IMR-90 (cell line): ENCODE measurements at regions not wholly inside any gene's neighbourhood (a gene's known extent, or its start where the extent isn't known, plus 50 kb on each side); places are given as distances from the start of the nearest gene placed in this dataset.

Experiments used
- ATAC-seq: fragments of 200-7000 bp; cut with Tn5 transposase; 2 replicates; pipeline ENCODE4 v1.9.1; 2020; ENCODE audit warnings: low read depth, mild to moderate bottlenecking, moderate library complexity
- BruUV-seq: library from RNA; stranded (reverse); fragments of 400-500 nt; replicated peaks from 2 replicates; lab custom pipeline; 2021; lab: Mats Ljungman, UMichigan
- CTCF ChIA-PET: fragments of 300-600 bp; formaldehyde crosslinking; extraction: SDS; loops from one replicate; lab custom pipeline; 2021; ENCODE audit warnings: antibody characterized with exemption; lab: Yijun Ruan, JAX
- POLR2A ChIA-PET: fragments of 300-600 bp; sonication (Branson Sonifier 250); formaldehyde crosslinking; loops from one replicate; lab custom pipeline; 2022; ENCODE audit warnings: antibody characterized with exemption; ENCODE audit not compliant: unreplicated experiment; lab: Charles Lee
- DNase-seq: peaks from one replicate; pipeline ENCODE4 v3.0.0; 2013
- H2AFZ ChIP-seq: replicated peaks from 2 replicates; pipeline ENCODE3; 2013; ENCODE audit warnings: low read length, mild to moderate bottlenecking; ENCODE audit not compliant: poor library complexity
- H2AK5ac ChIP-seq: 2 replicates; pipeline ENCODE4 v1.6.1; 2013; ENCODE audit warnings: low read depth, low read length, inconsistent platforms
- H2AK9ac ChIP-seq: replicated peaks from 2 replicates; pipeline ENCODE3; 2013; ENCODE audit warnings: mild to moderate bottlenecking, low read depth, low read length, moderate library complexity; ENCODE audit not compliant: poor library complexity
- H2BK120ac ChIP-seq: 2 replicates; pipeline ENCODE4 v1.6.1; 2013; ENCODE audit warnings: low read depth, low read length, inconsistent platforms
- H2BK15ac ChIP-seq: 3 replicates; pipeline ENCODE4 v1.6.1; 2013; ENCODE audit warnings: low read depth, low read length, inconsistent platforms
- H2BK20ac ChIP-seq: 2 replicates; pipeline ENCODE4 v1.6.1; 2013; ENCODE audit warnings: low read depth, mild to moderate bottlenecking, inconsistent platforms, low read length, moderate library complexity
- H2BK5ac ChIP-seq: 2 replicates; pipeline ENCODE4 v1.6.1; 2013; ENCODE audit warnings: mild to moderate bottlenecking, low read depth, low read length, inconsistent platforms; ENCODE audit not compliant: poor library complexity, severe bottlenecking
- H3K14ac ChIP-seq: replicated peaks from 2 replicates; pipeline ENCODE4 v1.6.1; 2013; ENCODE audit warnings: low read depth, low read length, inconsistent platforms
- H3K18ac ChIP-seq: 2 replicates; pipeline ENCODE4 v1.6.1; 2013; ENCODE audit warnings: low read depth, low read length, control low read depth
- H3K23ac ChIP-seq: 2 replicates; pipeline ENCODE4 v1.6.1; 2013; ENCODE audit warnings: low read depth, low read length, inconsistent platforms
- H3K27ac ChIP-seq: 2 replicates; pipeline ENCODE4 v1.5.1; 2013; ENCODE audit warnings: mild to moderate bottlenecking, control low read depth, low read length; ENCODE audit not compliant: insufficient read depth
- H3K27me3 ChIP-seq: 2 replicates; pipeline ENCODE4 v1.6.1; 2013; ENCODE audit warnings: low read length; ENCODE audit not compliant: control insufficient read depth, insufficient read depth
- H3K36me3 ChIP-seq: 2 replicates; pipeline ENCODE4 v1.6.1; 2013; ENCODE audit warnings: low read length, mixed read lengths; ENCODE audit not compliant: control insufficient read depth, insufficient read depth
- H3K4ac ChIP-seq: 2 replicates; pipeline ENCODE4 v1.6.1; 2013; ENCODE audit warnings: low read depth, low read length, inconsistent platforms
- H3K4me1 ChIP-seq: 2 replicates; pipeline ENCODE4 v1.6.1; 2013; ENCODE audit warnings: low read length, mixed read lengths; ENCODE audit not compliant: control insufficient read depth, insufficient read depth
- H3K4me2 ChIP-seq: 2 replicates; pipeline ENCODE4 v1.6.1; 2013; ENCODE audit warnings: low read depth, mild to moderate bottlenecking, control low read depth, low read length, moderate library complexity
- H3K4me3 ChIP-seq: 2 replicates; pipeline ENCODE4 v1.5.1; 2013; ENCODE audit warnings: low read depth, mild to moderate bottlenecking, control low read depth, low read length, moderate library complexity; ENCODE audit not compliant: insufficient read depth
- H3K56ac ChIP-seq: 2 replicates; pipeline ENCODE4 v1.6.1; 2013; ENCODE audit warnings: low read length, inconsistent platforms; ENCODE audit not compliant: insufficient read depth; ENCODE audit errors: extremely low read depth
- H3K79me1 ChIP-seq, 2 experiments: 2 replicates each; pipeline ENCODE4 v1.6.1; 2013; ENCODE audit warnings: low read length in 2 of 2, inconsistent platforms in 1 of 2, low read depth in 1 of 2
- H3K9ac ChIP-seq: 2 replicates; pipeline ENCODE4 v1.6.1; 2013; ENCODE audit warnings: low read depth, low read length, control low read depth
- H3K9me1 ChIP-seq: 2 replicates; pipeline ENCODE4 v1.6.1; 2013; ENCODE audit warnings: low read length, inconsistent platforms; ENCODE audit not compliant: insufficient read depth
- H3K9me3 ChIP-seq: 2 replicates; pipeline ENCODE4 v1.6.1; 2013; ENCODE audit warnings: low read length; ENCODE audit not compliant: control insufficient read depth, insufficient read depth
- H4K20me1 ChIP-seq: 2 replicates; pipeline ENCODE4 v1.6.1; 2013; ENCODE audit warnings: low read length, inconsistent platforms; ENCODE audit not compliant: insufficient read depth
- H4K5ac ChIP-seq: 2 replicates; pipeline ENCODE4 v1.6.1; 2013; ENCODE audit warnings: mild to moderate bottlenecking, low read depth, low read length, control low read depth
- H4K8ac ChIP-seq, 2 experiments: 2 replicates each; pipeline ENCODE4 v1.6.1; 2013; ENCODE audit warnings: low read depth in 2 of 2, low read length in 2 of 2, control low read depth in 1 of 2, inconsistent platforms in 1 of 2
- H4K91ac ChIP-seq: 2 replicates; pipeline ENCODE4 v1.6.1; 2013; ENCODE audit warnings: low read depth, low read length, inconsistent platforms; ENCODE audit not compliant: insufficient read depth
- BHLHE40 ChIP-seq: fragments of 150-350 bp; IDR thresholded peaks from 2 replicates; pipeline ENCODE4 v1.6.1; 2016; ENCODE audit warnings: mild to moderate bottlenecking, low read depth, low read length
- CEBPB ChIP-seq: IDR thresholded peaks from 2 replicates; pipeline ENCODE4 v1.6.1; 2012; ENCODE audit warnings: low read depth, low read length, improper control_type of control experiment
- CHD1 ChIP-seq: IDR thresholded peaks from 2 replicates; pipeline ENCODE4 v1.6.1; 2012; ENCODE audit warnings: low read depth, low read length, improper control_type of control experiment
- FOS ChIP-seq: fragments of 150-350 bp; IDR thresholded peaks from 2 replicates; pipeline ENCODE4 v1.6.1; 2016; ENCODE audit warnings: low read depth, low read length
- MAFK ChIP-seq: IDR thresholded peaks from 2 replicates; pipeline ENCODE4 v1.6.1; 2012; ENCODE audit warnings: low read depth, low read length, improper control_type of control experiment
- MAZ ChIP-seq: IDR thresholded peaks from 2 replicates; pipeline ENCODE4 v1.6.1; 2012; ENCODE audit warnings: low read depth, mild to moderate bottlenecking, low read length, improper control_type of control experiment, moderate library complexity, borderline replicate concordance
- MXI1 ChIP-seq: IDR thresholded peaks from 2 replicates; pipeline ENCODE4 v1.6.1; 2012; ENCODE audit warnings: low read depth, mild to moderate bottlenecking, low read length, moderate library complexity, borderline replicate concordance
- NFE2L2 ChIP-seq: fragments of 150-350 bp; IDR thresholded peaks from 2 replicates; pipeline ENCODE4 v1.6.1; 2016; ENCODE audit warnings: low read depth, mild to moderate bottlenecking, low read length
- POLR2A ChIP-seq: IDR thresholded peaks from 2 replicates; pipeline ENCODE4 v1.6.1; 2012; ENCODE audit warnings: mild to moderate bottlenecking, low read depth, low read length
- RAD21 ChIP-seq: IDR thresholded peaks from 2 replicates; pipeline ENCODE4 v1.6.1; 2012; ENCODE audit warnings: low read length, improper control_type of control experiment
- RCOR1 ChIP-seq: IDR thresholded peaks from 2 replicates; pipeline ENCODE4 v1.6.1; 2012; ENCODE audit warnings: mild to moderate bottlenecking, low read length, improper control_type of control experiment; ENCODE audit not compliant: insufficient replicate concordance
- RFX5 ChIP-seq: IDR thresholded peaks from 2 replicates; pipeline ENCODE4 v1.8.0; 2012; ENCODE audit warnings: low read depth, mild to moderate bottlenecking, low read length, moderate library complexity
- SMC3 ChIP-seq: fragments of 150-350 bp; IDR thresholded peaks from 2 replicates; pipeline ENCODE4 v1.6.1; 2016; ENCODE audit warnings: low read depth, mild to moderate bottlenecking, antibody characterized with exemption, low read length, moderate library complexity
- WGBS, 2 experiments: methylation state at CpG; one replicate each; pipeline versions ENCODE4 v1.1.5 to v1.1.7; 2013; ENCODE audit warnings: missing lambda C conversion rate in 2 of 2; ENCODE audit not compliant: insufficient read length in 1 of 2; ENCODE audit errors: extremely low coverage in 2 of 2; 5-methylcytosine and 5-hydroxymethylcytosine counted together
- dilution Hi-C: fragments of 300-500 bp; cut with HindIII; formaldehyde crosslinking; loops from one replicate; pipeline ENCODE4 v1.14.3; 2018; ENCODE audit warnings: low sequenced_read_pairs; ENCODE audit not compliant: unreplicated experiment
- in situ Hi-C: fragments of 300-500 bp; cut with MboI; formaldehyde crosslinking; loops from 3 replicates; pipeline ENCODE4 v1.14.3; 2019; ENCODE audit warnings: low sequenced_read_pairs, inconsistent platforms, mixed read lengths
- intact Hi-C: fragments of 100-400 bp; cut with micrococcal nuclease; formaldehyde crosslinking; loops from 2 replicates; pipeline ENCODE4 v1.10.0; 2022
- TF ChIP-seq, protein P1 (sequence below): conservative IDR thresholded peaks from 2 replicates; pipeline ENCODE4 v1.5.1; 2012; ENCODE audit warnings: mild to moderate bottlenecking, low read depth, low read length, improper control_type of control experiment
- TF ChIP-seq, protein P2 (sequence below): fragments of 150-350 bp; IDR thresholded peaks from 2 replicates; pipeline ENCODE4 v1.6.1; 2016; ENCODE audit warnings: low read depth, mild to moderate bottlenecking, low read length, moderate library complexity, borderline replicate concordance
- TF ChIP-seq, protein P3 (sequence below): fragments of 150-350 bp; IDR thresholded peaks from 2 replicates; pipeline ENCODE4 v1.6.1; 2017; ENCODE audit warnings: mild to moderate bottlenecking, antibody characterized with exemption, low read length, low read depth

DNA sequence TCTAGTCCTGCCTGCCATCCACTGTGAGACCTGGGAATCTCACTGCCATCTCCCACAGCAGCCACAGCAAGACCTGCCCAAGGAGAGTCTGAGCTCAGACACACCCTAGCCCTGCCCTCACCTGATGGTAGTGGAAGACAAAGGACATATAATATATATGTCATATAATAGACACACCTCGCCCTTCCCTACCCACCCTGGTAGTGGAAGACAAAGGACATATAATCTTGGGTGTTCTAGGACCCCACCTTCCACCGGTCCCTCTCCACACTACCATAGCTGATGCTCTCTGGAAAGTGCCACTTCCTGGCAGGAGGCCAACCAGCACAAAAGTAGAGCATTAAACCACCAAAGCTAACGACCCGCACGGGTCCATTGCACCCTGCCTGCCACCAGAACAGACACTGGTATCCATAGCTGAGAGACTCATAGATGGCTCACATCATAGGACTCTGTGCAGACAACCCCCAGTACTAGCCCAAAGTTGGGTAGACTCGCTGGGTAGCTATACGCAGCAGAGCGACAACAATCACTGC lies 545.6 kb downstream of the CAAP1 start:
- Histone ChIP-seq H3K4me2 (no peak overlapping the region), H2BK5ac (no peak overlapping the region), H3K9ac (no peak overlapping the region), H3K36me3 (no peaks in the 10 kb centered on the region), H3K23ac (no peak overlapping the region), H3K4me1 (no peaks in the 10 kb centered on the region), H3K4me3 (no peak overlapping the region), H2BK20ac (no peak overlapping the region), H2BK15ac (no peak overlapping the region), H2AFZ (no peak overlapping the region), H4K20me1 (no peaks in the 10 kb centered on the region), H4K5ac (no peak overlapping the region), H2AK9ac (no peak overlapping the region), H3K14ac (no peak overlapping the region), H3K9me1 (no peaks in the 10 kb centered on the region), H3K18ac (no peak overlapping the region), H3K27ac (no peak overlapping the region), H4K8ac (no peak overlapping the region), H3K9me3 (no peaks in the 10 kb centered on the region), H2BK120ac (no peak overlapping the region), H3K56ac (no peak overlapping the region), H3K4ac (no peak overlapping the region), H4K91ac (no peak overlapping the region), H2AK5ac (no peak overlapping the region), H3K79me1 (no peaks in the 10 kb centered on the region), H3K27me3 (no peaks in the 10 kb centered on the region)
- ATAC-seq = no peak
- ChIA-PET POLR2A (no interaction called here), CTCF (interaction anchor here (0.6 kb wide), 1 partner anchor 116 kb away, joined by 7 read pairs; no protein-coding TSS in a partner anchor)
- intact Hi-C loops = no loop called here
- DNase-seq = no peak
- in situ Hi-C loops = no loop called here
- WGBS, 2 experiments = no CpG with 5 or more reads among the region's 8 CpGs
- BruUV-seq = no TSS peak
- TF ChIP-seq MXI1 (no peak), MAZ (no peak), POLR2A (no peak), CEBPB (no peak), RFX5 (no peak), RCOR1 (no peak), MAFK (no peak), CHD1 (no peak), NFE2L2 (no peak), BHLHE40 (no peak), RAD21 (no peak), FOS (no peak), SMC3 (no peak)
- TF ChIP-seq, protein P1, sequence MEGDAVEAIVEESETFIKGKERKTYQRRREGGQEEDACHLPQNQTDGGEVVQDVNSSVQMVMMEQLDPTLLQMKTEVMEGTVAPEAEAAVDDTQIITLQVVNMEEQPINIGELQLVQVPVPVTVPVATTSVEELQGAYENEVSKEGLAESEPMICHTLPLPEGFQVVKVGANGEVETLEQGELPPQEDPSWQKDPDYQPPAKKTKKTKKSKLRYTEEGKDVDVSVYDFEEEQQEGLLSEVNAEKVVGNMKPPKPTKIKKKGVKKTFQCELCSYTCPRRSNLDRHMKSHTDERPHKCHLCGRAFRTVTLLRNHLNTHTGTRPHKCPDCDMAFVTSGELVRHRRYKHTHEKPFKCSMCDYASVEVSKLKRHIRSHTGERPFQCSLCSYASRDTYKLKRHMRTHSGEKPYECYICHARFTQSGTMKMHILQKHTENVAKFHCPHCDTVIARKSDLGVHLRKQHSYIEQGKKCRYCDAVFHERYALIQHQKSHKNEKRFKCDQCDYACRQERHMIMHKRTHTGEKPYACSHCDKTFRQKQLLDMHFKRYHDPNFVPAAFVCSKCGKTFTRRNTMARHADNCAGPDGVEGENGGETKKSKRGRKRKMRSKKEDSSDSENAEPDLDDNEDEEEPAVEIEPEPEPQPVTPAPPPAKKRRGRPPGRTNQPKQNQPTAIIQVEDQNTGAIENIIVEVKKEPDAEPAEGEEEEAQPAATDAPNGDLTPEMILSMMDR = no peak
- TF ChIP-seq, protein P2, sequence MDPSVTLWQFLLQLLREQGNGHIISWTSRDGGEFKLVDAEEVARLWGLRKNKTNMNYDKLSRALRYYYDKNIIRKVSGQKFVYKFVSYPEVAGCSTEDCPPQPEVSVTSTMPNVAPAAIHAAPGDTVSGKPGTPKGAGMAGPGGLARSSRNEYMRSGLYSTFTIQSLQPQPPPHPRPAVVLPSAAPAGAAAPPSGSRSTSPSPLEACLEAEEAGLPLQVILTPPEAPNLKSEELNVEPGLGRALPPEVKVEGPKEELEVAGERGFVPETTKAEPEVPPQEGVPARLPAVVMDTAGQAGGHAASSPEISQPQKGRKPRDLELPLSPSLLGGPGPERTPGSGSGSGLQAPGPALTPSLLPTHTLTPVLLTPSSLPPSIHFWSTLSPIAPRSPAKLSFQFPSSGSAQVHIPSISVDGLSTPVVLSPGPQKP = no peak
- TF ChIP-seq, protein P3, sequence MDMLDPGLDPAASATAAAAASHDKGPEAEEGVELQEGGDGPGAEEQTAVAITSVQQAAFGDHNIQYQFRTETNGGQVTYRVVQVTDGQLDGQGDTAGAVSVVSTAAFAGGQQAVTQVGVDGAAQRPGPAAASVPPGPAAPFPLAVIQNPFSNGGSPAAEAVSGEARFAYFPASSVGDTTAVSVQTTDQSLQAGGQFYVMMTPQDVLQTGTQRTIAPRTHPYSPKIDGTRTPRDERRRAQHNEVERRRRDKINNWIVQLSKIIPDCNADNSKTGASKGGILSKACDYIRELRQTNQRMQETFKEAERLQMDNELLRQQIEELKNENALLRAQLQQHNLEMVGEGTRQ = no peak
- dilution Hi-C loops = no loop called here
